GM12878 (cell line): ENCODE measurements at regions not wholly inside any gene's neighbourhood (a gene's known extent, or its start where the extent isn't known, plus 50 kb on each side); places are given as distances from the start of the nearest gene placed in this dataset.

Experiments
- ATAC-seq: fragments of 200-7000 bp; cut with Tn5 transposase; 3 replicates; pipeline ENCODE4 v1.9.1; 2020; ENCODE audit warnings: mild to moderate bottlenecking, moderate library complexity
- BruUV-seq: library from RNA; stranded (reverse); fragments of 400-500 nt; replicated peaks from 2 replicates; lab custom pipeline; 2021; lab: Mats Ljungman, UMichigan
- CTCF ChIA-PET: fragments of 300-600 bp; sonication (Branson Sonifier 250); formaldehyde crosslinking; extraction: SDS; loops from one replicate; lab custom pipeline; 2021; ENCODE audit warnings: inconsistent platforms; lab: Yijun Ruan, JAX
- POLR2A ChIA-PET: fragments of 350-600 bp; formaldehyde crosslinking; extraction: SDS; loops from one replicate; lab custom pipeline; 2021; ENCODE audit warnings: inconsistent platforms; lab: Charles Lee
- RAD21 ChIA-PET: fragments of 300-600 bp; sonication (Branson Sonifier 250); formaldehyde crosslinking; loops from one replicate; lab custom pipeline; 2023; ENCODE audit warnings: antibody characterized with exemption; ENCODE audit not compliant: unreplicated experiment; lab: Charles Lee
- SMC1A ChIA-PET: fragments of 300-600 bp; sonication (Branson Sonifier 250); formaldehyde crosslinking; loops from one replicate; lab custom pipeline; 2023; ENCODE audit not compliant: unreplicated experiment, uncharacterized antibody; lab: Charles Lee
- DNase-seq: peaks from one replicate; pipeline ENCODE4 v3.0.0-alpha.2; 2011; ENCODE audit warnings: low read depth, low spot score
- FAIRE-seq: peaks from 3 replicates; lab custom pipeline; 2011; peaks lifted over from hg19 to GRCh38; lab: Jason Lieb, UNC
- H2AFZ ChIP-seq: 2 replicates; pipeline ENCODE4 v1.6.0; 2011; ENCODE audit warnings: low read depth, low read length, control low read depth; ENCODE audit not compliant: control insufficient read depth
- H3K27ac ChIP-seq: 2 replicates; pipeline ENCODE4 v1.5.1; 2011; ENCODE audit warnings: control low read depth; ENCODE audit not compliant: control insufficient read depth, insufficient read depth
- H3K27me3 ChIP-seq, 2 experiments: replicated peaks in 1 of 2; 2 replicates each; pipeline versions ENCODE4 v1.6.0 to v1.6.1; 2011; ENCODE audit warnings: low read length in 1 of 2; ENCODE audit not compliant: control insufficient read depth in 2 of 2, insufficient read depth in 2 of 2
- H3K36me3 ChIP-seq, 2 experiments: 2 replicates each; pipeline ENCODE4 v1.5.1; 2011; ENCODE audit warnings: low read length in 1 of 2; ENCODE audit not compliant: control insufficient read depth in 2 of 2, insufficient read depth in 2 of 2
- H3K4me1 ChIP-seq: 2 replicates; pipeline ENCODE4 v1.6.1; 2011; ENCODE audit warnings: mild to moderate bottlenecking, low read length, moderate library complexity, mixed read lengths; ENCODE audit not compliant: control insufficient read depth, insufficient read depth
- H3K4me2 ChIP-seq: 2 replicates; pipeline ENCODE4 v1.6.0; 2011; ENCODE audit warnings: control low read depth; ENCODE audit not compliant: control insufficient read depth, insufficient read depth
- H3K4me3 ChIP-seq: fragments of 200-600 bp; sonication (generic); 2 replicates; pipeline ENCODE4 v1.5.1; 2016
- H3K79me2 ChIP-seq: 2 replicates; pipeline ENCODE4 v1.6.0; 2011; ENCODE audit warnings: low read length; ENCODE audit not compliant: control insufficient read depth, insufficient read depth
- H3K9ac ChIP-seq: 2 replicates; pipeline ENCODE4 v1.8.0; 2011; ENCODE audit warnings: low read length, control low read depth, mixed read lengths; ENCODE audit not compliant: control insufficient read depth, insufficient read depth
- H3K9me3 ChIP-seq: replicated peaks from 3 replicates; pipeline ENCODE4 v1.5.1; 2011; ENCODE audit warnings: mild to moderate bottlenecking, low read length; ENCODE audit not compliant: control insufficient read depth, insufficient read depth
- H4K20me1 ChIP-seq: 2 replicates; pipeline ENCODE4 v1.6.0; 2011; ENCODE audit not compliant: control insufficient read depth, insufficient read depth
- CBX5 ChIP-seq: sonication (generic); IDR thresholded peaks from 2 replicates; pipeline ENCODE4 v1.6.1; 2016; ENCODE audit warnings: low read depth, moderate library complexity, mild to moderate bottlenecking, inconsistent platforms
- CHD2 ChIP-seq: IDR thresholded peaks from 2 replicates; pipeline ENCODE4 v1.6.1; 2011; ENCODE audit warnings: low read depth, low read length, improper control_type of control experiment, borderline replicate concordance
- HDAC6 ChIP-seq: fragments of 200-600 bp; sonication (generic); IDR thresholded peaks from one replicate; pipeline ENCODE4 v1.8.0; 2017; ENCODE audit warnings: antibody characterized with exemption; ENCODE audit not compliant: unreplicated experiment
- HSF1 ChIP-seq: fragments of 150-350 bp; IDR thresholded peaks from 2 replicates; pipeline ENCODE4 v1.6.1; 2014; ENCODE audit warnings: mild to moderate bottlenecking, low read depth, low read length
- LARP7 ChIP-seq: fragments of 450-650 bp; IDR thresholded peaks from 2 replicates; pipeline ENCODE4 v1.6.1; 2017; ENCODE audit warnings: mild to moderate bottlenecking
- MTA2 ChIP-seq: fragments of 450-650 bp; IDR thresholded peaks from 2 replicates; pipeline ENCODE4 v1.6.1; 2016; ENCODE audit warnings: low read depth, mild to moderate bottlenecking, moderate library complexity
- RB1 ChIP-seq: fragments of 450-650 bp; formaldehyde crosslinking; IDR thresholded peaks from 2 replicates; pipeline ENCODE4 v1.6.1; 2017; ENCODE audit warnings: mild to moderate bottlenecking, borderline replicate concordance
- SPI1 ChIP-seq: IDR thresholded peaks from 2 replicates; pipeline ENCODE4 v1.6.1; 2011; ENCODE audit warnings: low read depth, mild to moderate bottlenecking, low read length, moderate library complexity, borderline replicate concordance; ENCODE audit not compliant: insufficient read depth
- SREBF1 ChIP-seq: IDR thresholded peaks from 2 replicates; pipeline ENCODE4 v1.6.1; 2012; ENCODE audit warnings: mild to moderate bottlenecking, low read length
- WGBS: methylation state at CpG from one replicate; pipeline ENCODE4 v1.1.6; 2016; ENCODE audit warnings: low lambda C conversion rate; ENCODE audit not compliant: insufficient replicate concordance, insufficient coverage; ENCODE audit errors: missing lambda C conversion rate; 5-methylcytosine and 5-hydroxymethylcytosine counted together
- in situ Hi-C: fragments of 300-500 bp; cut with MboI; formaldehyde crosslinking; loops from 9 replicates; pipeline ENCODE4 v1.14.3; 2018; ENCODE audit warnings: mixed read lengths
- intact Hi-C: fragments of 100-400 bp; cut with micrococcal nuclease; formaldehyde crosslinking; loops from one replicate; pipeline ENCODE4 v1.14.2; 2022; ENCODE audit not compliant: unreplicated experiment

DNA sequence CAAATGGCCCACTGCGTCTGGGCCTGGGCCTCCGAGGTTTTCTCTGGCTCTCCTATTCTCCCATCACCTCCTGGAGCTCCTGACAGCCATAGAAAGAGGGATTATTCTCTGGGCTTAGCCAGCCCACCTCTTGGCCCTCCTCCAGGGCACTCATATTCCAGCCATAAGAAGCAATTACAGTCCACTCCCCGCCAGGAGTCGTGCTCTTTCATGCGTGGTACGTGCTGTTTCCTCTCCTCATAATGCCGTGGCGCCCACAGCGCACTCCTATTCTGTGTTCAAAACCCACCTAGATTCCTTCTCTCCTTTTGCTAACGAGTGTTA lies 240.8 kb upstream of the ZNF462 start:
- Histone ChIP-seq H3K4me1 (no peaks in the 10 kb centered on the region), H3K79me2 (no peaks in the 10 kb centered on the region), H2AFZ (no peak overlapping the region), H3K27me3 (no peaks in the 10 kb centered on the region), H3K9ac (no peak overlapping the region), H3K9me3 (no peaks in the 10 kb centered on the region), H3K4me2 (no peak overlapping the region), H3K27ac (no peak overlapping the region), H3K36me3 (no peaks in the 10 kb centered on the region), H3K4me3 (no peak overlapping the region), H4K20me1 (no peaks in the 10 kb centered on the region)
- FAIRE-seq (no peak), ATAC-seq (no peak), DNase-seq (no peak)
- BruUV-seq = no TSS peak
- ChIA-PET CTCF (interaction anchor here (1.5 kb wide), 1 partner anchor 12 kb away, joined by 3 read pairs; no protein-coding TSS in a partner anchor), RAD21 (no interaction called here), SMC1A (interaction anchor here (0.6 kb wide), 1 partner anchor 403 kb away, joined by 3 read pairs; no protein-coding TSS in a partner anchor)
- in situ Hi-C loops = no loop called here
- intact Hi-C loops = no loop called here
- WGBS = 18% methylated on average over 10 of the region's 10 CpGs
- TF ChIP-seq MTA2 = no peak
- TF ChIP-seq HSF1 = no peak
- TF ChIP-seq CHD2 = no peak
- TF ChIP-seq LARP7 = no peak
- TF ChIP-seq SREBF1 = no peak
- TF ChIP-seq HDAC6 = no peak
- no peak for TF ChIP-seq RB1
- TF ChIP-seq SPI1 = no peak
- no peak for TF ChIP-seq CBX5
- TF ChIP-seq, all 136 proteins: peak for 0
- POLR2A ChIA-PET = interaction anchor here (0.5 kb wide), 1 partner anchor 1929 kb away, joined by 4 read pairs; no protein-coding TSS in a partner anchor
